ENCODE measurements at regions not wholly inside any gene's neighbourhood (a gene's known extent, or its start where the extent isn't known, plus 50 kb on each side); places are given as distances from the start of the nearest gene placed in this dataset.

- no peak for TF ChIP-seq ZNF549 (tag by site-specific recombination; IDR thresholded peaks at IDR 0.05)
- TF ChIP-seq CTCF (tag by site-specific recombination; IDR thresholded peaks at IDR 0.05), result no peak
- no peak for TF ChIP-seq ZNF324 (tag by site-specific recombination; IDR thresholded peaks at IDR 0.05)
- TF ChIP-seq, protein P1, sequence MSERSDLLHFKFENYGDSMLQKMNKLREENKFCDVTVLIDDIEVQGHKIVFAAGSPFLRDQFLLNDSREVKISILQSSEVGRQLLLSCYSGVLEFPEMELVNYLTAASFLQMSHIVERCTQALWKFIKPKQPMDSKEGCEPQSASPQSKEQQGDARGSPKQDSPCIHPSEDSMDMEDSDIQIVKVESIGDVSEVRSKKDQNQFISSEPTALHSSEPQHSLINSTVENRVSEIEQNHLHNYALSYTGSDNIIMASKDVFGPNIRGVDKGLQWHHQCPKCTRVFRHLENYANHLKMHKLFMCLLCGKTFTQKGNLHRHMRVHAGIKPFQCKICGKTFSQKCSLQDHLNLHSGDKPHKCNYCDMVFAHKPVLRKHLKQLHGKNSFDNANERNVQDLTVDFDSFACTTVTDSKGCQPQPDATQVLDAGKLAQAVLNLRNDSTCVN (tag by site-specific recombination; optimal IDR thresholded peaks at IDR 0.05), result no peak
- TF ChIP-seq ZNF398 (tag by site-specific recombination; IDR thresholded peaks at IDR 0.05), result no peak
- TF ChIP-seq, protein P2, sequence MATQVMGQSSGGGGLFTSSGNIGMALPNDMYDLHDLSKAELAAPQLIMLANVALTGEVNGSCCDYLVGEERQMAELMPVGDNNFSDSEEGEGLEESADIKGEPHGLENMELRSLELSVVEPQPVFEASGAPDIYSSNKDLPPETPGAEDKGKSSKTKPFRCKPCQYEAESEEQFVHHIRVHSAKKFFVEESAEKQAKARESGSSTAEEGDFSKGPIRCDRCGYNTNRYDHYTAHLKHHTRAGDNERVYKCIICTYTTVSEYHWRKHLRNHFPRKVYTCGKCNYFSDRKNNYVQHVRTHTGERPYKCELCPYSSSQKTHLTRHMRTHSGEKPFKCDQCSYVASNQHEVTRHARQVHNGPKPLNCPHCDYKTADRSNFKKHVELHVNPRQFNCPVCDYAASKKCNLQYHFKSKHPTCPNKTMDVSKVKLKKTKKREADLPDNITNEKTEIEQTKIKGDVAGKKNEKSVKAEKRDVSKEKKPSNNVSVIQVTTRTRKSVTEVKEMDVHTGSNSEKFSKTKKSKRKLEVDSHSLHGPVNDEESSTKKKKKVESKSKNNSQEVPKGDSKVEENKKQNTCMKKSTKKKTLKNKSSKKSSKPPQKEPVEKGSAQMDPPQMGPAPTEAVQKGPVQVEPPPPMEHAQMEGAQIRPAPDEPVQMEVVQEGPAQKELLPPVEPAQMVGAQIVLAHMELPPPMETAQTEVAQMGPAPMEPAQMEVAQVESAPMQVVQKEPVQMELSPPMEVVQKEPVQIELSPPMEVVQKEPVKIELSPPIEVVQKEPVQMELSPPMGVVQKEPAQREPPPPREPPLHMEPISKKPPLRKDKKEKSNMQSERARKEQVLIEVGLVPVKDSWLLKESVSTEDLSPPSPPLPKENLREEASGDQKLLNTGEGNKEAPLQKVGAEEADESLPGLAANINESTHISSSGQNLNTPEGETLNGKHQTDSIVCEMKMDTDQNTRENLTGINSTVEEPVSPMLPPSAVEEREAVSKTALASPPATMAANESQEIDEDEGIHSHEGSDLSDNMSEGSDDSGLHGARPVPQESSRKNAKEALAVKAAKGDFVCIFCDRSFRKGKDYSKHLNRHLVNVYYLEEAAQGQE (tag by site-specific recombination; IDR thresholded peaks at IDR 0.05), result no peak
- no peak for TF ChIP-seq ZNF645 (tag by site-specific recombination; IDR thresholded peaks at IDR 0.05)
- no peak for TF ChIP-seq ZNF561 (tag by site-specific recombination; IDR thresholded peaks at IDR 0.05; ENCODE audit: borderline replicate concordance)
- no peak for TF ChIP-seq ZNF274 (IDR thresholded peaks at IDR 0.05; ENCODE audit: low read length)
- no peak for TF ChIP-seq ZNF274 (tag by site-specific recombination; IDR thresholded peaks at IDR 0.05; ENCODE audit: borderline replicate concordance)
- TF ChIP-seq ZNF239 (tag by site-specific recombination; IDR thresholded peaks at IDR 0.05), result no peak
- TF ChIP-seq ZNF777 (tag by site-specific recombination; IDR thresholded peaks at IDR 0.05; ENCODE audit: borderline replicate concordance), result no peak
- no peak for TF ChIP-seq ZNF830 (tag by site-specific recombination; IDR thresholded peaks at IDR 0.05; ENCODE audit: low read depth)
- no peak for TF ChIP-seq OVOL3 (tag by site-specific recombination; IDR thresholded peaks at IDR 0.05)
- no peak for TF ChIP-seq MZF1 (tag by site-specific recombination; IDR thresholded peaks at IDR 0.05; ENCODE audit: borderline replicate concordance)
Measured at GRCh38 chr13:59542303-59542702, 621.4 kb downstream of the DIAPH3 start.

Data from HEK293 (cell line).